ENCODE measurements at regions not wholly inside any gene's neighbourhood (a gene's known extent, or its start where the extent isn't known, plus 50 kb on each side); places are given as distances from the start of the nearest gene placed in this dataset.
A peak's percentile ranks its signal among the peaks of the same experiment; 100 is the strongest.

- DNase-seq: no peak
These were observed 105.1 kb downstream of the TRAPPC11 start for GRCh38 chr4:183763990-183764754.

GRCh38 chr4:183765251-183765911 is 106.3 kb downstream of the TRAPPC11 start:
- no peak for DNase-seq

- no peak for DNase-seq
These were observed 107.0 kb downstream of the TRAPPC11 start for GRCh38 chr4:183766140-183766539.

GRCh38 chr4:183770906-183771305 is 111.8 kb downstream of the TRAPPC11 start:
- no peak for DNase-seq

- no peak for DNase-seq
These were observed 113.3 kb downstream of the TRAPPC11 start for GRCh38 chr4:183772361-183772760.

- no peak for DNase-seq
These were observed 114.7 kb downstream of the TRAPPC11 start for GRCh38 chr4:183773790-183774189.

GRCh38 chr4:183783306-183783705 is 121.8 kb upstream of the STOX2 start:
- no peak for DNase-seq

GRCh38 chr4:183783991-183784553 is 121.0 kb upstream of the STOX2 start:
- DNase-seq: no peak

- no peak for DNase-seq
These were observed 116.7 kb upstream of the STOX2 start for GRCh38 chr4:183788308-183788905.

- DNase-seq: no peak
These were observed 115.5 kb upstream of the STOX2 start for GRCh38 chr4:183789657-183790056.

- no peak for DNase-seq
These were observed 114.4 kb upstream of the STOX2 start for GRCh38 chr4:183790661-183791060.

- DNase-seq: no peak
These were observed 108.1 kb upstream of the STOX2 start for GRCh38 chr4:183797011-183797444.

- peak; percentile 7 for DNase-seq
These were observed 107.4 kb upstream of the STOX2 start for GRCh38 chr4:183797445-183798300.

GRCh38 chr4:183798301-183799253 is 106.5 kb upstream of the STOX2 start:
- no peak for DNase-seq

GRCh38 chr4:183801457-183802165 is 103.5 kb upstream of the STOX2 start:
- DNase-seq: no peak

GRCh38 chr4:183806341-183806740 is 98.8 kb upstream of the STOX2 start:
- no peak for DNase-seq

GRCh38 chr4:183807420-183808096 is 97.5 kb upstream of the STOX2 start:
- no peak for DNase-seq

- DNase-seq: no peak
These were observed 97.0 kb upstream of the STOX2 start for GRCh38 chr4:183808097-183808456.

- no peak for DNase-seq
These were observed 92.5 kb upstream of the STOX2 start for GRCh38 chr4:183812567-183812966.

- no peak for DNase-seq
These were observed 90.6 kb upstream of the STOX2 start for GRCh38 chr4:183814461-183814860.

All from NCI-H2171 treated with DMSO at 0.1 percent for 48 hours (cell line).